ENCODE measurements at regions not wholly inside any gene's neighbourhood (a gene's known extent, or its start where the extent isn't known, plus 50 kb on each side); places are given as distances from the start of the nearest gene placed in this dataset.

DNA sequence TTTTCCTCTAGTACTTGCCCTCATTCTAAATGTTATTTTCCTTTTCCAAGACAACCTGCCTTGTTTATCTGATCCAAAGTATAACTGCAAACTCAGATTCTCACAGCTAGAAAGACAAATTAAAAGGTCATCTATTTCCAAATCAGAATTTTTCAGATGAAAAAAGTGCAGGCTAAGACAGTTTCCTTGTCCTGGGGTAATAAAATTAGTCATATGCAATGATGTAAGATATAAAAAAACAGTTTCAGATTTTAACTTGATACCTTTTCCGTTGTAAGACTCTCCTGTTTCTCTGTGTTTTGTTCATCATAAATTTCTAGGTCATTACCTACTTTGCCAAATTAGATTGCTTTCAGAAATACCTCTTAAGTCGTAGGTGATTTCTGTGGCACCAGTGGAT, 238.4 kb upstream of the PEX5L start:
- TF ChIP-seq EZH2phosphoT487 (IDR thresholded peaks at IDR 0.05; ENCODE audit: borderline replicate concordance, low read depth): no peak
- TF ChIP-seq MEF2A (IDR thresholded peaks at IDR 0.05; ENCODE audit: borderline replicate concordance, low read depth): no peak

Data from SK-N-SH (cell line).